GM23338 (cell line): ENCODE measurements at regions not wholly inside any gene's neighbourhood (a gene's known extent, or its start where the extent isn't known, plus 50 kb on each side); places are given as distances from the start of the nearest gene placed in this dataset.

ENCODE experiments used
- ATAC-seq: fragments of 200-7000 bp; cut with Tn5 transposase; 3 replicates; pipeline ENCODE4 v1.9.1; 2020
- DNase-seq: peaks from one replicate; pipeline ENCODE4 v3.0.0-alpha.2; 2015; ENCODE audit warnings: low spot score
- H2AFZ ChIP-seq: fragments of 200-600 bp; sonication (generic); 2 replicates; pipeline ENCODE4 v1.8.0; 2016; ENCODE audit warnings: antibody characterized with exemption, mild to moderate bottlenecking, moderate library complexity
- H3F3A ChIP-seq: fragments of 200-600 bp; sonication (generic); replicated peaks from 2 replicates; pipeline ENCODE4 v1.8.0; 2017; ENCODE audit warnings: antibody characterized with exemption, mixed run types, low read depth
- H3K27ac ChIP-seq: fragments of 200-600 bp; sonication (generic); 2 replicates; pipeline ENCODE4 v1.6.1; 2016; ENCODE audit warnings: low read depth
- H3K27me3 ChIP-seq: fragments of 200-600 bp; sonication (generic); 2 replicates; pipeline ENCODE4 v1.8.0; 2016; ENCODE audit warnings: mild to moderate bottlenecking, mixed run types, moderate library complexity; ENCODE audit not compliant: insufficient read depth
- H3K36me3 ChIP-seq: fragments of 200-600 bp; sonication (generic); 2 replicates; pipeline ENCODE4 v1.8.0; 2016; ENCODE audit warnings: mild to moderate bottlenecking; ENCODE audit not compliant: insufficient read depth
- H3K4me1 ChIP-seq: fragments of 200-600 bp; sonication (generic); 2 replicates; pipeline ENCODE4 v1.8.0; 2016; ENCODE audit warnings: mild to moderate bottlenecking, moderate library complexity; ENCODE audit not compliant: insufficient read depth
- H3K4me2 ChIP-seq: fragments of 200-600 bp; sonication (generic); 2 replicates; pipeline ENCODE4 v1.7.1; 2017; ENCODE audit warnings: mixed run types
- H3K4me3 ChIP-seq: fragments of 200-600 bp; sonication (generic); 2 replicates; pipeline ENCODE4 v1.6.1; 2016; ENCODE audit warnings: mixed run types
- H3K79me2 ChIP-seq: fragments of 200-600 bp; sonication (generic); replicated peaks from 2 replicates; pipeline ENCODE4 v1.8.0; 2017; ENCODE audit warnings: mild to moderate bottlenecking; ENCODE audit not compliant: insufficient read depth
- H3K9me2 ChIP-seq: fragments of 200-600 bp; sonication (generic); 2 replicates; pipeline ENCODE4 v1.8.0; 2017; ENCODE audit not compliant: insufficient read depth
- H4K20me1 ChIP-seq: fragments of 200-600 bp; sonication (generic); replicated peaks from 2 replicates; pipeline ENCODE4 v1.8.0; 2017; ENCODE audit warnings: mild to moderate bottlenecking; ENCODE audit not compliant: insufficient read depth
- H3K27ac Mint-ChIP-seq: 2 replicates; pipeline ENCODE4 v1.8.0; 2020; ENCODE audit warnings: inconsistent platforms, mild to moderate bottlenecking, moderate library complexity, mixed read lengths
- H3K27me3 Mint-ChIP-seq: 3 replicates; pipeline ENCODE4 v1.8.0; 2022; ENCODE audit warnings: low read depth, mild to moderate bottlenecking, moderate library complexity, mixed read lengths, inconsistent platforms; ENCODE audit not compliant: insufficient read depth, poor library complexity
- H3K36me3 Mint-ChIP-seq: 3 replicates; pipeline ENCODE4 v1.8.0; 2021; ENCODE audit warnings: low read depth, mild to moderate bottlenecking, inconsistent platforms, moderate library complexity, mixed read lengths
- H3K4me1 Mint-ChIP-seq: 3 replicates; pipeline ENCODE4 v1.8.0; 2020; ENCODE audit warnings: mild to moderate bottlenecking, inconsistent platforms, mixed read lengths
- H3K4me3 Mint-ChIP-seq: 3 replicates; pipeline ENCODE4 v1.8.0; 2021; ENCODE audit warnings: moderate library complexity, mild to moderate bottlenecking, inconsistent platforms, mixed read lengths
- H3K9me3 Mint-ChIP-seq: 3 replicates; pipeline ENCODE4 v1.8.0; 2020; ENCODE audit warnings: moderate library complexity, mild to moderate bottlenecking, inconsistent platforms, mixed read lengths
- EZH2 ChIP-seq: fragments of 200-600 bp; sonication (generic); IDR thresholded peaks from one replicate; pipeline ENCODE4 v1.8.0; 2017; ENCODE audit warnings: antibody characterized with exemption, mild to moderate bottlenecking, low read depth; ENCODE audit not compliant: unreplicated experiment
- EZH2phosphoT487 ChIP-seq: fragments of 200-600 bp; sonication (generic); IDR thresholded peaks from one replicate; pipeline ENCODE4 v1.8.1; 2018; ENCODE audit warnings: antibody characterized with exemption; ENCODE audit not compliant: unreplicated experiment
- JUNB ChIP-seq: IDR thresholded peaks from one replicate; pipeline ENCODE4 v1.6.1; 2016; ENCODE audit warnings: antibody characterized with exemption; ENCODE audit not compliant: unreplicated experiment
- NANOG ChIP-seq: IDR thresholded peaks from 2 replicates; pipeline ENCODE4 v1.6.1; 2016; ENCODE audit warnings: antibody characterized with exemption, borderline replicate concordance
- POLR2AphosphoS5 ChIP-seq: IDR thresholded peaks from 2 replicates; pipeline ENCODE4 v1.6.1; 2016; ENCODE audit warnings: antibody characterized with exemption, low read depth
- ZNF114 ChIP-seq: fragments of 250-450 bp; sonication (Bioruptor Pico); IDR thresholded peaks from 2 replicates; pipeline ENCODE4 v1.5.0; 2020; ENCODE audit warnings: mild to moderate bottlenecking, moderate library complexity
- ZNF331 ChIP-seq: fragments of 250-450 bp; sonication (Bioruptor Pico); IDR thresholded peaks from 2 replicates; pipeline ENCODE4 v1.5.0; 2020; ENCODE audit warnings: low read depth, mild to moderate bottlenecking, moderate library complexity
- TF ChIP-seq, protein P1 (sequence below): IDR thresholded peaks from one replicate; pipeline ENCODE4 v1.6.1; 2018; ENCODE audit warnings: antibody characterized with exemption; ENCODE audit not compliant: unreplicated experiment
- TF ChIP-seq, protein P2 (sequence below): fragments of 250-450 bp; sonication (Bioruptor Pico); IDR thresholded peaks from 2 replicates; pipeline ENCODE4 v1.5.0; 2020; ENCODE audit warnings: mild to moderate bottlenecking, moderate library complexity

DNA sequence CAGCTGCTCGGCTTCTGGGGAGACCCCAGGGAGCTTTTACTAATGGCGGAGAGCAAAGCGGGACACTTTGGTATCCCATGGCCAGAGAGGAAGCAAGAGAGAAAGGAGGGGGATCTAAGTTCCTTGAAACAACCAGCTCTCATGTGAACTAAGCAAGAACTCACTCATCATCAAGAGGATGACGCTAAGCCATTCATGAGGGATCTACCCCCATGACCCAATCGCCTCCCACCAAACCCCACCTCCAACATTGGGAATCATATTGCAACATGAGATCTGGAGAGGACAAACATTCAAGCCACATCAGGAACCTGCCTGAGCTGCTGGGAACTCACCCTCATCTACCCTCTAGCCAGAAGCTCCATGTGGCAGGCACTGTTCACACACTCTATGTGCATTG lies 372.1 kb upstream of the RUNX1 start:
- no peak overlapping the region for H3K27ac Mint-ChIP-seq
- H3K9me3 Mint-ChIP-seq, result peaks cover 28% of the 10 kb centered on the region
- DNase-seq (no peak), ATAC-seq (no peak)
- H3K4me3 Mint-ChIP-seq, result no peak overlapping the region
- no peak overlapping the region for H3K4me2 ChIP-seq
- no peaks in the 10 kb centered on the region for H3K36me3 ChIP-seq
- H3K4me1 Mint-ChIP-seq, result no peaks in the 10 kb centered on the region
- H3K27me3 Mint-ChIP-seq, result peaks cover 5% of the 10 kb centered on the region
- no peaks in the 10 kb centered on the region for H3K79me2 ChIP-seq
- no peak overlapping the region for H3K4me3 ChIP-seq
- H3K9me2 ChIP-seq, result no peaks in the 10 kb centered on the region
- peaks cover 2% of the 10 kb centered on the region for H3K4me1 ChIP-seq
- no peaks in the 10 kb centered on the region for H3K27me3 ChIP-seq
- no peak for TF ChIP-seq JUNB
- TF ChIP-seq, protein P1, sequence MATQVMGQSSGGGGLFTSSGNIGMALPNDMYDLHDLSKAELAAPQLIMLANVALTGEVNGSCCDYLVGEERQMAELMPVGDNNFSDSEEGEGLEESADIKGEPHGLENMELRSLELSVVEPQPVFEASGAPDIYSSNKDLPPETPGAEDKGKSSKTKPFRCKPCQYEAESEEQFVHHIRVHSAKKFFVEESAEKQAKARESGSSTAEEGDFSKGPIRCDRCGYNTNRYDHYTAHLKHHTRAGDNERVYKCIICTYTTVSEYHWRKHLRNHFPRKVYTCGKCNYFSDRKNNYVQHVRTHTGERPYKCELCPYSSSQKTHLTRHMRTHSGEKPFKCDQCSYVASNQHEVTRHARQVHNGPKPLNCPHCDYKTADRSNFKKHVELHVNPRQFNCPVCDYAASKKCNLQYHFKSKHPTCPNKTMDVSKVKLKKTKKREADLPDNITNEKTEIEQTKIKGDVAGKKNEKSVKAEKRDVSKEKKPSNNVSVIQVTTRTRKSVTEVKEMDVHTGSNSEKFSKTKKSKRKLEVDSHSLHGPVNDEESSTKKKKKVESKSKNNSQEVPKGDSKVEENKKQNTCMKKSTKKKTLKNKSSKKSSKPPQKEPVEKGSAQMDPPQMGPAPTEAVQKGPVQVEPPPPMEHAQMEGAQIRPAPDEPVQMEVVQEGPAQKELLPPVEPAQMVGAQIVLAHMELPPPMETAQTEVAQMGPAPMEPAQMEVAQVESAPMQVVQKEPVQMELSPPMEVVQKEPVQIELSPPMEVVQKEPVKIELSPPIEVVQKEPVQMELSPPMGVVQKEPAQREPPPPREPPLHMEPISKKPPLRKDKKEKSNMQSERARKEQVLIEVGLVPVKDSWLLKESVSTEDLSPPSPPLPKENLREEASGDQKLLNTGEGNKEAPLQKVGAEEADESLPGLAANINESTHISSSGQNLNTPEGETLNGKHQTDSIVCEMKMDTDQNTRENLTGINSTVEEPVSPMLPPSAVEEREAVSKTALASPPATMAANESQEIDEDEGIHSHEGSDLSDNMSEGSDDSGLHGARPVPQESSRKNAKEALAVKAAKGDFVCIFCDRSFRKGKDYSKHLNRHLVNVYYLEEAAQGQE, result no peak
- no peak for TF ChIP-seq ZNF114 (CRISPR knock-in tag)
- no peak for TF ChIP-seq EZH2phosphoT487
- no peak for TF ChIP-seq ZNF331
- no peak for TF ChIP-seq EZH2
- no peak for TF ChIP-seq NANOG
- no peak for TF ChIP-seq POLR2AphosphoS5
- TF ChIP-seq, protein P2, sequence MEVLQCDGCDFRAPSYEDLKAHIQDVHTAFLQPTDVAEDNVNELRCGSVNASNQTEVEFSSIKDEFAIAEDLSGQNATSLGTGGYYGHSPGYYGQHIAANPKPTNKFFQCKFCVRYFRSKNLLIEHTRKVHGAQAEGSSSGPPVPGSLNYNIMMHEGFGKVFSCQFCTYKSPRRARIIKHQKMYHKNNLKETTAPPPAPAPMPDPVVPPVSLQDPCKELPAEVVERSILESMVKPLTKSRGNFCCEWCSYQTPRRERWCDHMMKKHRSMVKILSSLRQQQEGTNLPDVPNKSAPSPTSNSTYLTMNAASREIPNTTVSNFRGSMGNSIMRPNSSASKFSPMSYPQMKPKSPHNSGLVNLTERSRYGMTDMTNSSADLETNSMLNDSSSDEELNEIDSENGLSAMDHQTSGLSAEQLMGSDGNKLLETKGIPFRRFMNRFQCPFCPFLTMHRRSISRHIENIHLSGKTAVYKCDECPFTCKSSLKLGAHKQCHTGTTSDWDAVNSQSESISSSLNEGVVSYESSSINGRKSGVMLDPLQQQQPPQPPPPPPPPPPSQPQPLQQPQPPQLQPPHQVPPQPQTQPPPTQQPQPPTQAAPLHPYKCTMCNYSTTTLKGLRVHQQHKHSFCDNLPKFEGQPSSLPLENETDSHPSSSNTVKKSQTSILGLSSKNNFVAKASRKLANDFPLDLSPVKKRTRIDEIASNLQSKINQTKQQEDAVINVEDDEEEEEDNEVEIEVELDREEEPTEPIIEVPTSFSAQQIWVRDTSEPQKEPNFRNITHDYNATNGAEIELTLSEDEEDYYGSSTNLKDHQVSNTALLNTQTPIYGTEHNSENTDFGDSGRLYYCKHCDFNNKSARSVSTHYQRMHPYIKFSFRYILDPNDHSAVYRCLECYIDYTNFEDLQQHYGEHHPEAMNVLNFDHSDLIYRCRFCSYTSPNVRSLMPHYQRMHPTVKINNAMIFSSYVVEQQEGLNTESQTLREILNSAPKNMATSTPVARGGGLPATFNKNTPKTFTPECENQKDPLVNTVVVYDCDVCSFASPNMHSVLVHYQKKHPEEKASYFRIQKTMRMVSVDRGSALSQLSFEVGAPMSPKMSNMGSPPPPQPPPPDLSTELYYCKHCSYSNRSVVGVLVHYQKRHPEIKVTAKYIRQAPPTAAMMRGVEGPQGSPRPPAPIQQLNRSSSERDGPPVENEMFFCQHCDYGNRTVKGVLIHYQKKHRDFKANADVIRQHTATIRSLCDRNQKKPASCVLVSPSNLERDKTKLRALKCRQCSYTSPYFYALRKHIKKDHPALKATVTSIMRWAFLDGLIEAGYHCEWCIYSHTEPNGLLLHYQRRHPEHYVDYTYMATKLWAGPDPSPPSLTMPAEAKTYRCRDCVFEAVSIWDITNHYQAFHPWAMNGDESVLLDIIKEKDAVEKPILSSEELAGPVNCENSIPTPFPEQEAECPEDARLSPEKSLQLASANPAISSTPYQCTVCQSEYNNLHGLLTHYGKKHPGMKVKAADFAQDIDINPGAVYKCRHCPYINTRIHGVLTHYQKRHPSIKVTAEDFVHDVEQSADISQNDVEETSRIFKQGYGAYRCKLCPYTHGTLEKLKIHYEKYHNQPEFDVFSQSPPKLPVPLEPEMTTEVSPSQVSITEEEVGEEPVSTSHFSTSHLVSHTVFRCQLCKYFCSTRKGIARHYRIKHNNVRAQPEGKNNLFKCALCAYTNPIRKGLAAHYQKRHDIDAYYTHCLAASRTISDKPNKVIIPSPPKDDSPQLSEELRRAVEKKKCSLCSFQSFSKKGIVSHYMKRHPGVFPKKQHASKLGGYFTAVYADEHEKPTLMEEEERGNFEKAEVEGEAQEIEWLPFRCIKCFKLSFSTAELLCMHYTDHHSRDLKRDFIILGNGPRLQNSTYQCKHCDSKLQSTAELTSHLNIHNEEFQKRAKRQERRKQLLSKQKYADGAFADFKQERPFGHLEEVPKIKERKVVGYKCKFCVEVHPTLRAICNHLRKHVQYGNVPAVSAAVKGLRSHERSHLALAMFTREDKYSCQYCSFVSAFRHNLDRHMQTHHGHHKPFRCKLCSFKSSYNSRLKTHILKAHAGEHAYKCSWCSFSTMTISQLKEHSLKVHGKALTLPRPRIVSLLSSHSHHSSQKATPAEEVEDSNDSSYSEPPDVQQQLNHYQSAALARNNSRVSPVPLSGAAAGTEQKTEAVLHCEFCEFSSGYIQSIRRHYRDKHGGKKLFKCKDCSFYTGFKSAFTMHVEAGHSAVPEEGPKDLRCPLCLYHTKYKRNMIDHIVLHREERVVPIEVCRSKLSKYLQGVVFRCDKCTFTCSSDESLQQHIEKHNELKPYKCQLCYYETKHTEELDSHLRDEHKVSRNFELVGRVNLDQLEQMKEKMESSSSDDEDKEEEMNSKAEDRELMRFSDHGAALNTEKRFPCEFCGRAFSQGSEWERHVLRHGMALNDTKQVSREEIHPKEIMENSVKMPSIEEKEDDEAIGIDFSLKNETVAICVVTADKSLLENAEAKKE (CRISPR knock-in tag), result no peak
- peaks cover 18% of the 10 kb centered on the region for H3K36me3 Mint-ChIP-seq
- H3K27ac ChIP-seq, result no peak overlapping the region
- no peak overlapping the region for H2AFZ ChIP-seq
- H3F3A ChIP-seq, result no peaks in the 10 kb centered on the region
- H4K20me1 ChIP-seq, result no peaks in the 10 kb centered on the region
